ENCODE measurements at regions not wholly inside any gene's neighbourhood (a gene's known extent, or its start where the extent isn't known, plus 50 kb on each side); places are given as distances from the start of the nearest gene placed in this dataset.

DNA sequence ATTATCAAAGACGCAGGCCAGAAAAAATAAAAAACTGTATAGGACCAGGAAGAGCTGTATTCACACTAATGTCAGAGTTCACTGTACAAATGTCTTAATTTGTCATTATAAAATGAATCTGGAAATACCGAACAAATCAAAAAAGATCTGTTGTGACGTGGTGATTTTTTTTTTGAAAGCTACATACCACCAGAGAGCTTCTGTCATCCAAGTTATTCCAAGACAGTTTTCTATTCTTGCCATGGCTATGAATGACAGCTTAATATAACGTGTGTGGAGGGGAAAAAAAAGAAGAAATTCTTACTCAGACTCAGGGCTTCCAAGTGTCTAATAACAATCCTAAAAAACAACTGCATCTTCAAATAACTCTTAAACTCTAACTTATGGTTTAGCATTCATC, 328.8 kb upstream of the BTBD3 start:
- H3K4me3 ChIP-seq (ENCODE audit: low read length), result no peak overlapping the region
- DNase-seq (ENCODE audit: low read depth), result no peak
- TF ChIP-seq, protein P1, sequence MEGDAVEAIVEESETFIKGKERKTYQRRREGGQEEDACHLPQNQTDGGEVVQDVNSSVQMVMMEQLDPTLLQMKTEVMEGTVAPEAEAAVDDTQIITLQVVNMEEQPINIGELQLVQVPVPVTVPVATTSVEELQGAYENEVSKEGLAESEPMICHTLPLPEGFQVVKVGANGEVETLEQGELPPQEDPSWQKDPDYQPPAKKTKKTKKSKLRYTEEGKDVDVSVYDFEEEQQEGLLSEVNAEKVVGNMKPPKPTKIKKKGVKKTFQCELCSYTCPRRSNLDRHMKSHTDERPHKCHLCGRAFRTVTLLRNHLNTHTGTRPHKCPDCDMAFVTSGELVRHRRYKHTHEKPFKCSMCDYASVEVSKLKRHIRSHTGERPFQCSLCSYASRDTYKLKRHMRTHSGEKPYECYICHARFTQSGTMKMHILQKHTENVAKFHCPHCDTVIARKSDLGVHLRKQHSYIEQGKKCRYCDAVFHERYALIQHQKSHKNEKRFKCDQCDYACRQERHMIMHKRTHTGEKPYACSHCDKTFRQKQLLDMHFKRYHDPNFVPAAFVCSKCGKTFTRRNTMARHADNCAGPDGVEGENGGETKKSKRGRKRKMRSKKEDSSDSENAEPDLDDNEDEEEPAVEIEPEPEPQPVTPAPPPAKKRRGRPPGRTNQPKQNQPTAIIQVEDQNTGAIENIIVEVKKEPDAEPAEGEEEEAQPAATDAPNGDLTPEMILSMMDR (conservative IDR thresholded peaks at IDR 0.05; ENCODE audit: low read depth, low read length), result no peak

DNA sequence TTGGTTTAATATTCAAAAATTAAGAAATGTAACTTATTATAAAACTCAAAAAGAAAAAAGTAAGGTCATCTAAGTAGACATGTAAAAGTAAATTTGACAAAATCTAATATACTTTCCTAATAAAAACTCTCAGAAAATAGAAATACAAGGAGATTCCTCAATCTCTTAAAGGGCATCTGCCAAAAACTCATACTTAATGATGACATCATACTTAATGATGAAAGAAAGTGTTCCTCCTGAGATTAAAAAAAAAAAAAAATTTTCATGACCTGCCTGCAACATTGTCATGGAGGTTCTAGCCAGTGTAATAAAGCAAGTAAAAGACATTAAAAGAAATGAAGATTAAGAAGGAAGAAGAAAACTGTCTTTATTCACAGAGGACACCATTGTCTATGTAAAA, 325.7 kb upstream of the BTBD3 start:
- no peak for DNase-seq (ENCODE audit: low read depth)
- TF ChIP-seq, protein P1 (conservative IDR thresholded peaks at IDR 0.05; ENCODE audit: low read depth, low read length), result no peak
- H3K4me3 ChIP-seq (ENCODE audit: low read length), result no peak overlapping the region

DNA sequence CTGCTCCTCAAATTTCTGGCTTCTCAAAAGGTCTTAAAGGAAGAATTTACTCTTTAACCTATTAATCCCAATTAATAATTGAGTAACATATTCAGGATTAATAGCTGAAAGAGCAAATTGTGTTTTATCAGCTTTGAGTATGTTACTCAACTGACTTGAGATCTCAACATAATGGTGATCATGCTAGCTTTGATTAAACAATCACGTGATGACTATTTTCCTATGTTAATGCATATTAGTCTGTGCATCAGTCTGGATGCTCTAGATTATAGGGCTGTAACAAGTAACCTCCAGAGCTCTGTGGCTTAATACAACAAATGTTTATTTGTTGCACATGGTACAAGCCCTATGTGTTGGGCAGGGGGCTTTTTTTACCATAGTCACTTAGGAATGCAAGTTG, 313.4 kb upstream of the BTBD3 start:
- H3K4me3 ChIP-seq (ENCODE audit: low read length), result no peak overlapping the region
- TF ChIP-seq, protein P1 (conservative IDR thresholded peaks at IDR 0.05; ENCODE audit: low read depth, low read length), result no peak
- no peak for DNase-seq (ENCODE audit: low read depth)

DNA sequence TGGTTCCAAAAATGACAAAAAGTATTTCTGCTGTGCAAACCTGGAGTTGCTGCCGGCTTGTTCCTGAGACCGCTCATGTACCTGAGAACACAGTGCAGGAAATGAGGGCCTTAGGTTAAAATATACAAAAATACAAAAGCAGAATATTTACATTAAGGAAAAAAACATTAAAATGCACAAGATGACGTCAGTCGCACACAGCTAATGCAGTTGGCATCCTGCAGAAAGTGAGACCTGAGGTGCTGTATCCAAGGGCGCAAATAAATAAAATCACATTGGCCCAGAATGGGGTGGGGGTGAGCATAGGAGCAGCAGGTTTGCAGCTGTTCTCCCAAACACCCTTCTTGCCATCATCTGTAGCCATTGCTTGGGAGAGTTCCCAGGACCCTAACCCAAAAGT, 310.6 kb upstream of the BTBD3 start:
- no peak overlapping the region for H3K4me3 ChIP-seq (ENCODE audit: low read length)
- TF ChIP-seq, protein P1 (conservative IDR thresholded peaks at IDR 0.05; ENCODE audit: low read depth, low read length), result no peak
- no peak for DNase-seq (ENCODE audit: low read depth)

DNA sequence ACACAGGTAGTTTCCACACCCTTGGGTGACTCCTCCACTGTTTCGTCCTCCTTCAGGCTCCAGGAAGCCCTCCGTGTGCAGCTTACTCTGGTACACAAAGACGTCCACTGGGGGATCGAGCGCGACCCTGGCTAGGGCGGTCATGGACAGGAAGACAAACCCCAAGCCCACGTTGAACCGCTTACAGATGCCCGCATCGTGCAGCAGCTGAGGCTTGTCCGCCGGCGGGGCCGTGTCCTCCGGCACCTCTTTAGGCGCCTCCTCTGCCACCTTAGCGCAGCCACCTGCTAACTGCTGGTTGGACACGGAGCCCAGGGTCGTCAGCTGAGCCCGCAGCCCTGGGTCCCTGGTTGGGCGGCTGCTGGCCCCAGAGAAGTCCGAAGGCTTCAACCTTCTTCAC, 309.0 kb upstream of the BTBD3 start:
- TF ChIP-seq, protein P1 (conservative IDR thresholded peaks at IDR 0.05; ENCODE audit: low read depth, low read length), result no peak
- DNase-seq (ENCODE audit: low read depth), result no peak
- H3K4me3 ChIP-seq (ENCODE audit: low read length), result no peak overlapping the region

DNA sequence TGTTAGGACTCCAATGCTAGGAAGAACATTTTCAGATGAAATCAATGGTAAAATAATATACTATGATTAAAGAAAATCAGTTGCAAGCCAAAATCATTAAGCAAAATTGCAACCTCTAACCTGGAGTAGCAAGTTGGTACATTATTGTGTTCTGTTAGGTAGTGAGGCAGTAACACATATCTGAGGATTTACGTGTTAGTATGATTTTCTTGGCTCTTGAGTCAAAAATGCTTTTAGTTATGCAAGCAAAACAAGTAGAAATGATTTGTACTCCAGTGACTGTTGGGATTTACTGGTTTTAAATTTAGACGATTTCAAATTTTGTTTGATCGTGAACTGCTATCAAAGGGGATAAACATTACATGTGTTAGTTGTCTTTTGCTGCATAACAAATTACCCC, 293.0 kb upstream of the BTBD3 start:
- DNase-seq (ENCODE audit: low read depth), result no peak
- TF ChIP-seq, protein P1 (conservative IDR thresholded peaks at IDR 0.05; ENCODE audit: low read depth, low read length), result no peak
- no peak overlapping the region for H3K4me3 ChIP-seq (ENCODE audit: low read length)

DNA sequence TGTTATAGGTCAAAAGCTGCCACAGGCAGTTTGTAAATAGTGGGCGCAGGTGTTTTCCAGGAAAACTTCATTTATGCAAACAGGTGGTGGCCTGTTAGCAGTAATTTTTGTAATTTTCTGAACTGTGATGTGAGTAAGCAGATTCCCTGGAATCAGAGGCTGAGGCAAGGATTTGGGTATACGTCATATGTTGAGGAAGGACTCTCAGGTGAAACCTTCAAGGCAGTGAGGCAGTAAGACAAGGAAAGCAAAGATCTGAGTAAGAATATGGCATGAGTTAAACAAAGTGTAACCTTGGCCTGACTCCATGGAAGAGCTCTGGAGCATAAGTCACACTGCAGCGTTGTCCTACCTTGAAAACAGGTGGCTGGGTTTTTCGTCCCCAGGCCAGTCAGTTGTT, 291.1 kb upstream of the BTBD3 start:
- DNase-seq (ENCODE audit: low read depth), result no peak
- TF ChIP-seq, protein P1 (conservative IDR thresholded peaks at IDR 0.05; ENCODE audit: low read depth, low read length), result no peak
- no peak overlapping the region for H3K4me3 ChIP-seq (ENCODE audit: low read length)
